Neutrophil (primary cell): ENCODE measurements at regions not wholly inside any gene's neighbourhood (a gene's known extent, or its start where the extent isn't known, plus 50 kb on each side); places are given as distances from the start of the nearest gene placed in this dataset.

Experiments used
- H3K27ac ChIP-seq: fragments of 200-600 bp; sonication (generic); 2 replicates; pipeline ENCODE4 v1.5.1; 2016; ENCODE audit warnings: mild to moderate bottlenecking, moderate library complexity
- H3K27me3 ChIP-seq: fragments of 200-600 bp; sonication (generic); 2 replicates; pipeline ENCODE4 v1.6.0; 2016; ENCODE audit warnings: mild to moderate bottlenecking
- H3K36me3 ChIP-seq: fragments of 200-600 bp; sonication (generic); 2 replicates; pipeline ENCODE4 v1.5.1; 2017
- H3K4me1 ChIP-seq, 2 experiments: fragments of 200-600 bp in 1 of 2; sonication (generic) in 1 of 2; 1 replicate in 1 of 2; 2 replicates in 1 of 2; pipeline versions ENCODE4 v1.5.1 to v1.6.1; 2013 to 2016; ENCODE audit warnings: low read depth in 1 of 2, low read length in 1 of 2, mild to moderate bottlenecking in 1 of 2, moderate library complexity in 1 of 2; ENCODE audit not compliant: control insufficient read depth in 1 of 2, insufficient read depth in 1 of 2
- H3K4me3 ChIP-seq, 2 experiments: fragments of 200-600 bp in 1 of 2; sonication (generic) in 1 of 2; 1 replicate in 1 of 2; 2 replicates in 1 of 2; pipeline ENCODE4 v1.5.1; 2013 to 2016; ENCODE audit warnings: low read depth in 1 of 2, low read length in 1 of 2, mild to moderate bottlenecking in 1 of 2, moderate library complexity in 1 of 2
- H3K9me3 ChIP-seq: fragments of 200-600 bp; sonication (generic); 2 replicates; pipeline ENCODE4 v1.5.1; 2016
- CTCF ChIP-seq: fragments of 200-600 bp; sonication (generic); IDR thresholded peaks from 2 replicates; pipeline ENCODE4 v1.5.1; 2016; ENCODE audit warnings: antibody characterized with exemption

- no peaks in the 10 kb centered on the region for H3K27me3 ChIP-seq
- TF ChIP-seq CTCF = no peak
- no peak overlapping the region for H3K27ac ChIP-seq
- no peaks in the 10 kb centered on the region for H3K36me3 ChIP-seq
- H3K9me3 ChIP-seq = no peaks in the 10 kb centered on the region
- H3K4me3 ChIP-seq = no peak overlapping the region
- no peaks in the 10 kb centered on the region for H3K4me1 ChIP-seq
Measured at GRCh38 chr10:20953120-20953519, 56.0 kb upstream of the NEBL start.

GRCh38 chr10:20949967-20950366 is 52.9 kb upstream of the NEBL start:
- no peak overlapping the region for H3K27ac ChIP-seq
- H3K4me1 ChIP-seq = no peaks in the 10 kb centered on the region
- H3K27me3 ChIP-seq = no peaks in the 10 kb centered on the region
- no peak overlapping the region for H3K4me3 ChIP-seq
- no peak for TF ChIP-seq CTCF
- no peaks in the 10 kb centered on the region for H3K36me3 ChIP-seq
- no peaks in the 10 kb centered on the region for H3K9me3 ChIP-seq

- Histone ChIP-seq H3K9me3 (no peaks in the 10 kb centered on the region), H3K4me3 (no peak overlapping the region)
- TF ChIP-seq CTCF = no peak
Measured at GRCh38 chr10:20948686-20949327, 51.7 kb upstream of the NEBL start.

More at GRCh38 chr10:20948686-20949327, 51.7 kb upstream of the NEBL start:
- Histone ChIP-seq H3K4me1 (no peaks in the 10 kb centered on the region), H3K27me3 (no peaks in the 10 kb centered on the region), H3K36me3 (no peaks in the 10 kb centered on the region), H3K27ac (no peak overlapping the region)
